RWPE2 (cell line): ENCODE measurements at regions not wholly inside any gene's neighbourhood (a gene's known extent, or its start where the extent isn't known, plus 50 kb on each side); places are given as distances from the start of the nearest gene placed in this dataset.

Experiments used
- ATAC-seq: fragments of 200-7000 bp; cut with Tn5 transposase; 3 replicates; pipeline ENCODE4 v1.9.1; 2021; ENCODE audit warnings: low read depth
- DNase-seq: peaks from one replicate; pipeline ENCODE4 v3.0.0-alpha.2; 2020; ENCODE audit warnings: low spot score
- H3K27ac ChIP-seq: fragments of 450-650 bp; 2 replicates; pipeline ENCODE4 v1.5.1; 2017; ENCODE audit warnings: mild to moderate bottlenecking; ENCODE audit not compliant: poor library complexity, severe bottlenecking
- H3K27me3 ChIP-seq: fragments of 250-450 bp; sonication (Bioruptor Pico); 2 replicates; pipeline ENCODE4 v1.5.1; 2021; ENCODE audit warnings: mild to moderate bottlenecking, moderate library complexity; ENCODE audit not compliant: insufficient read depth, poor library complexity, severe bottlenecking
- H3K36me3 ChIP-seq: fragments of 250-450 bp; sonication (Bioruptor Pico); 2 replicates; pipeline ENCODE4 v1.5.1; 2020; ENCODE audit warnings: low read depth, mild to moderate bottlenecking, moderate library complexity
- H3K4me1 ChIP-seq: fragments of 250-450 bp; sonication (Bioruptor Pico); 2 replicates; pipeline ENCODE4 v1.5.1; 2021; ENCODE audit warnings: mild to moderate bottlenecking, moderate library complexity; ENCODE audit not compliant: insufficient read depth, poor library complexity, severe bottlenecking
- H3K4me3 ChIP-seq: fragments of 250-450 bp; sonication (Bioruptor Pico); 2 replicates; pipeline ENCODE4 v1.5.1; 2021; ENCODE audit warnings: mild to moderate bottlenecking, moderate library complexity; ENCODE audit not compliant: severe bottlenecking
- H3K9me3 ChIP-seq: fragments of 250-450 bp; sonication (Bioruptor Pico); 2 replicates; pipeline ENCODE4 v1.5.1; 2021; ENCODE audit warnings: mild to moderate bottlenecking, moderate library complexity; ENCODE audit not compliant: severe bottlenecking
- CTCF ChIP-seq: fragments of 450-650 bp; IDR thresholded peaks from one replicate; pipeline ENCODE4 v1.5.1; 2017; ENCODE audit warnings: mild to moderate bottlenecking, moderate library complexity; ENCODE audit not compliant: poor library complexity, severe bottlenecking

GRCh38 chr16:85279825-85280545 is 167.7 kb upstream of the CIBAR2 start:
- Histone ChIP-seq H3K4me3 (no peak overlapping the region), H3K4me1 (no peaks in the 10 kb centered on the region), H3K9me3 (no peaks in the 10 kb centered on the region), H3K36me3 (no peaks in the 10 kb centered on the region), H3K27ac (no peak overlapping the region), H3K27me3 (no peaks in the 10 kb centered on the region)
- ATAC-seq (no peak), DNase-seq (no peak)
- TF ChIP-seq CTCF, result no peak

GRCh38 chr16:85281181-85281580 is 168.9 kb upstream of the CIBAR2 start:
- TF ChIP-seq CTCF, result no peak
- H3K36me3 ChIP-seq, result no peaks in the 10 kb centered on the region
- no peaks in the 10 kb centered on the region for H3K27me3 ChIP-seq
- ATAC-seq (no peak), DNase-seq (no peak)
- no peaks in the 10 kb centered on the region for H3K9me3 ChIP-seq
- H3K4me1 ChIP-seq, result no peaks in the 10 kb centered on the region
- no peak overlapping the region for H3K27ac ChIP-seq
- H3K4me3 ChIP-seq, result no peak overlapping the region

GRCh38 chr16:85282842-85283241 is 170.6 kb upstream of the CIBAR2 start:
- no peak for TF ChIP-seq CTCF
- ATAC-seq, result no peak
- H3K4me3 ChIP-seq, result no peak overlapping the region
- no peaks in the 10 kb centered on the region for H3K27me3 ChIP-seq
- no peak for DNase-seq
- H3K4me1 ChIP-seq, result no peaks in the 10 kb centered on the region
- no peaks in the 10 kb centered on the region for H3K9me3 ChIP-seq
- no peaks in the 10 kb centered on the region for H3K36me3 ChIP-seq
- H3K27ac ChIP-seq, result no peak overlapping the region

GRCh38 chr16:85283305-85284050 is 171.2 kb upstream of the CIBAR2 start:
- no peak overlapping the region for H3K27ac ChIP-seq
- no peaks in the 10 kb centered on the region for H3K4me1 ChIP-seq
- no peaks in the 10 kb centered on the region for H3K27me3 ChIP-seq
- ATAC-seq (no peak), DNase-seq (no peak)
- no peaks in the 10 kb centered on the region for H3K9me3 ChIP-seq
- no peak overlapping the region for H3K4me3 ChIP-seq
- no peak for TF ChIP-seq CTCF
- no peaks in the 10 kb centered on the region for H3K36me3 ChIP-seq
